Fibroblast of the aortic adventitia (primary cell): ENCODE measurements at regions not wholly inside any gene's neighbourhood (a gene's known extent, or its start where the extent isn't known, plus 50 kb on each side); places are given as distances from the start of the nearest gene placed in this dataset.
A peak's percentile ranks its signal among the peaks of the same experiment; 100 is the strongest.
"Not testable (repeated sequence)": the region's sequence is repeated elsewhere in the genome, so short reads cannot be mapped to it uniquely, and the experiment has no call there.

Experiments
- DNase-seq: peaks from one replicate; pipeline ENCODE4 v3.0.0-alpha.2; 2010; ENCODE audit warnings: low read depth
- H3K4me3 ChIP-seq: 2 replicates; pipeline ENCODE4 v1.5.1; 2011; ENCODE audit warnings: low read depth, mild to moderate bottlenecking, control low read depth, low read length, moderate library complexity
- CTCF ChIP-seq: IDR thresholded peaks from 2 replicates; pipeline ENCODE4 v1.5.1; 2011; ENCODE audit warnings: mild to moderate bottlenecking, low read length, control low read depth, inconsistent platforms; ENCODE audit not compliant: insufficient read depth

- no peak for DNase-seq
- H3K4me3 ChIP-seq = no peak overlapping the region
- no peak for TF ChIP-seq CTCF
These were observed 648.7 kb upstream of the DPPA4 start for GRCh38 chr3:109985943-109986555.

- no peak for TF ChIP-seq CTCF
- H3K4me3 ChIP-seq = no peak overlapping the region
- DNase-seq = no peak
These were observed 657.5 kb upstream of the DPPA4 start for GRCh38 chr3:109994853-109995252.

GRCh38 chr3:109995377-109995776, 658.0 kb upstream of the DPPA4 start:
- TF ChIP-seq CTCF = no peak
- DNase-seq = no peak
- no peak overlapping the region for H3K4me3 ChIP-seq

- H3K4me3 ChIP-seq, DNase-seq: not testable (repeated sequence)
These were observed 664.6 kb upstream of the DPPA4 start for GRCh38 chr3:110001905-110002304.

GRCh38 chr3:110006913-110007312, 669.6 kb upstream of the DPPA4 start:
- DNase-seq = no peak
- no peak for TF ChIP-seq CTCF
- H3K4me3 ChIP-seq = no peak overlapping the region

- TF ChIP-seq CTCF = no peak
- H3K4me3 ChIP-seq = no peak overlapping the region
- DNase-seq = no peak
These were observed 678.1 kb upstream of the DPPA4 start for GRCh38 chr3:110015231-110015963.

- peak; percentile 2 for DNase-seq
- no peak overlapping the region for H3K4me3 ChIP-seq
- TF ChIP-seq CTCF = no peak
These were observed 679.0 kb upstream of the DPPA4 start for GRCh38 chr3:110016235-110016815.
